Iris pigment epithelial cell (primary cell): ENCODE measurements at regions not wholly inside any gene's neighbourhood (a gene's known extent, or its start where the extent isn't known, plus 50 kb on each side); places are given as distances from the start of the nearest gene placed in this dataset.

ENCODE experiments used
- DNase-seq: peaks from one replicate; pipeline ENCODE4 v3.0.0-alpha.2; 2011; ENCODE audit warnings: low read depth

GRCh38 chr6:102407886-102408741, 1014.6 kb downstream of the GRIK2 start:
- no peak for DNase-seq

DNA sequence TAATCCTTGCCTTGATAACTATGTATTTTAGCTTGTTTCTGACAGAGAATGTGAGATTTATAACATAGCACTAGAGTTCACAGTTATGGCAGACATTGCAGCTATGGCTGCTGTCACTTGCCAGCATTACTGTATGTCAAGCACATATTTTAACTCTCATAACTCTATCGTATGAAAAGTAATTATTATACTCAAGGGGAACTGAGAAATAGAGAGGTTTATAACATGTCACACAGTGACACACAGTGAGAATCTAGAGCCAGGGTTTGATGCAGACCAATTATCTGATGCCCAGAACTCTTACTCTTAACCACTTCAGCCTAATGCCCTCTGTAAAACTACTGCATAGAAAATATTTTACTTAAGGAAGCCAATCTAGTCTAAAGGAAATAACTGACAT, 1012.4 kb downstream of the GRIK2 start:
- DNase-seq: no peak

DNA sequence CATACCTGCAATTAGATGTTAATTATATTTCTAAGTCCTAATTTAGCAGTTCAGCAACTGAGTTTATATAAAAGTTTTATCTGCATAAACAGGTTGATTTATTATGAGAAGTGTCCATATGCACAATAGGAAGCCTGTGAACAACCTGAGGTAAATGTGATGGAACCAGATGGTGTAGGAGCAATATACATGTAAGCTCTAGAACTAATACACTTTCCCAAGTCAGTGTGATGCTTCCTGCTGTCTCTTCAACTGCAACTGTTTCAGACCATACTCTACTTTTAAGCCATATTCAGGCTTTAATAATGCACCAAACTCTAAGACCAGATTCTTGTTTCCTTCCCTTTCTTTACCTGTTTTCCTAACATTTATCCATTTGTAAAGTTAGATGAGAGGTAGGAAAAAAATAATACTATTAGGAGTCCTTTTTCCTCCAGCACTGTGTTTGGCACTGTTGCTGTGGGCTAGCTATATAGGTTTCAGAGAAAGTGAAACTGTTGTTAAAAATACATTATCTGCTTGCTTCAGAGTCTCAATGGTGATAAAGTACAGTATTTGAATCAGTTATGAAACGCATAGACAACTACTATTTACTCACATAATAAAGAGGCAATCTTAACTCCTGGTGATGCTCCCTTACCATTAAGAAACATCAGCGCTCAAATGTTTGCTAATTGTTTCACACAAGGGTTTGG, 1009.3 kb downstream of the GRIK2 start:
- DNase-seq: no peak

GRCh38 chr6:102398788-102399390, 1005.4 kb downstream of the GRIK2 start:
- DNase-seq: no peak

- no peak for DNase-seq
These were observed 997.0 kb downstream of the GRIK2 start for GRCh38 chr6:102390541-102390940.

GRCh38 chr6:102389994-102390393, 996.5 kb downstream of the GRIK2 start:
- no peak for DNase-seq

DNA sequence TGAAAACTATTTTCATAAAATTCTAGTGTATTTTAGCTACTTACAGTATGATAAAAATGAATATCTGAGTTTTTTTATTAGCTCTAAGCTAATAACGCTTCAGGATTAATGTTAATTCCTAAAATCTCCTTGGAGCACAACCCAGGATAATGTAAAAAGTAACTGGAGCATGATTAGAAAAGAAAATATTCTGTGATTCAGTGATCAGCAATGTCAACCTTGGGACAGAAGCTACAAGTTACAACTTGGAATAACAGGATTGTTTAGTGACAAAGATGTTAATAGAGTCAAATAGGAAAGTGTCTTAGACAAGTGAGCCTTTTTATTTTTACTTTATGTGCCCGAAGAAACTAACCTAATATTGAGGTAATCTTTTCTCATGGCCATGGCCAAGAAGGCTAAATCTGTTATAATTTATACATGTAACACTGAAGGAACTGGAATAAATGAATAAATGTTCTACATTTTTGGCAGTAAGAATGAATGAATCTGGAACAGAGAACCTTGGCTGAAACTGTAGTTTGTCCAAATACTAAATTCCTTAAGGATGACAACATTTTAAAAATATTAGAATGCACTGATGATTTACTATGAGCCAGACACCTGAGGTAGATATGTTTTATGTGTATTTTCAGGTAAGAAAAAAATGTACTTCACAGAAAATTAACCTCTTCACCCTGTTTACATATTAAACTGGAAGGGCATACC, 994.0 kb downstream of the GRIK2 start:
- DNase-seq: no peak

DNA sequence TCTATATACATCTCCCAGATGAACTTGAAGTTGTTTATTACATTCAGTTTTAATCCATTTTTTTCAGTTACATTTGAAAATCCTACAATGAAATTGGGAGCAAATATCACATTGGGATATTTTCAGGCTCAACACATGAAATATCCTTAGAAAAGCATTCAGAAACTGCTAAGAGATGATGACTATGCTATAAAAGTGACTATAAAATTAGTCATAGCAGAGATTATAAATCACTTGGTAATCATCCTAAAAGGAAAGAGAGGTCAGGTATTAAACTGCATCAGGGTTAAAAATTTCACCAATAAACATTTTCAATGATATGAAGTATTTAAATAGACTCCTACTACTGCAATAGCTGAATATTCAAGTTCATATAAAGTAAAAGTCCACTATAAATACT, 987.7 kb downstream of the GRIK2 start:
- DNase-seq: no peak

- no peak for DNase-seq
These were observed 962.7 kb downstream of the GRIK2 start for GRCh38 chr6:102356170-102356569.

GRCh38 chr6:102355578-102355977, 962.1 kb downstream of the GRIK2 start:
- no peak for DNase-seq

DNA sequence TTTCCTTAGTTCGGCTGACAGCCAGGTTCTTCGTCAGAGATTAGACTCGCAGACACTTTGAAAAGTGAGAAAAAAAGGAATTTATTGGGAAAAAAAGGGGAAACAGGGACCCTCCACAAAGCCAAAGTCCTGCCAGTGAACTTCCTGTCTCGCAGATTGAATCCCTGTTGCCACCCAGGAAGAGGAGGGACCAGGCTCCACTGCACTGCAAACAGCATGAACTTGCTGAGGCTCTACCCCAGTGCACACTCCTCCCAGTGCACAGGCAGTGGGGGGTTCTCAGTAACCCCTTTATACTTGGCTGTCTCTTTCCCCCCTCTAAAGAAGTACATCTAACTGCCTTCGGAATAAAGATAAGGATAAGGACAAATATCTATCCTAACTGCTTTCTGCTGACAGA, 959.0 kb downstream of the GRIK2 start:
- DNase-seq: no peak

- no peak for DNase-seq
These were observed 951.3 kb downstream of the GRIK2 start for GRCh38 chr6:102344769-102345168.

GRCh38 chr6:102340311-102340710, 946.8 kb downstream of the GRIK2 start:
- DNase-seq: no peak

DNA sequence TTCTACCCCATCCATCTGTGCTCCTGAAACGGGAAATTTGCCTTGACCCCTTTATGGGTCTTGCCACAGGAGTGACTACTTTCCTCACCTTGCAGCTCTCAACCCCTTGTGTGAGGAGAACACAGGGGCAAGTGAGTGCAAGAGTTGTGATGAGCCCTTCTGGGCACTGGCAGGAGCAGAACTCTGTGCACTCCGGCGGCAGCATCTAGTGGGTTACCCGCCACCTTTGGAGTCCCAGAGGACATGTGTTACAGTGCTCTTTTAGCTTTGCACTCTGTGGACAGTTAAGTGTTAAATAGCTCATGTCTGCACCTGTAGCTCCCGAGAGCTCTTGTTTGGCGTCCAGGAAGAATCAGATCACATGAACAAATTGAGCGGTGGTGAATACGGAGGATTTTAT, 940.2 kb downstream of the GRIK2 start:
- no peak for DNase-seq

DNA sequence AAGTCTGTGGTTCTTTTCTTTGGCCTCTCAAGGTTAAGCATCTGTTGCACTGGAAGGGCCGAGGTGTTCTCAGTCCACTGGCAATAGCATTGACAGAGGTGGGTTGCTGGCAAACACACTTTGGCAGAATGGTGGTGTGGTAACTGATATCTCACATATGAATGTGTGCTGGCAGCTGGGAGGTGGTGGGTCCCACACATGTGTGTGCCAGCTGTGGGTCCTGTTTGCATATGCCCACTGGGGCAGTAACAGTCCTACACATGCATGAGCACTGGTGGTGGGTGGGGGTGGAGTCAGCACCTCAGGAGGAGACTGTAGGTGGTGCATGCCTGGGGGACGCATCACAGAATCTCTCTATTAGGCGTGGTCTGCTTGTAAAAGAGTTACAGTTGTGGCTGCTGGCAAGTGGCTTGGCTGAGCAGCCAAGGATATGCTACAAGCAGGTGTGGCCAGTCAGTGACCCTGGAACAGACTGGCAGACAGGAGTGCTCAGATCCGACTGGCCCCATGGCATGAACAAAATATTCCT, 934.3 kb downstream of the GRIK2 start:
- DNase-seq: no peak

GRCh38 chr6:102313699-102314098, 920.2 kb downstream of the GRIK2 start:
- DNase-seq: no peak

GRCh38 chr6:102309700-102310099, 916.2 kb downstream of the GRIK2 start:
- no peak for DNase-seq

DNA sequence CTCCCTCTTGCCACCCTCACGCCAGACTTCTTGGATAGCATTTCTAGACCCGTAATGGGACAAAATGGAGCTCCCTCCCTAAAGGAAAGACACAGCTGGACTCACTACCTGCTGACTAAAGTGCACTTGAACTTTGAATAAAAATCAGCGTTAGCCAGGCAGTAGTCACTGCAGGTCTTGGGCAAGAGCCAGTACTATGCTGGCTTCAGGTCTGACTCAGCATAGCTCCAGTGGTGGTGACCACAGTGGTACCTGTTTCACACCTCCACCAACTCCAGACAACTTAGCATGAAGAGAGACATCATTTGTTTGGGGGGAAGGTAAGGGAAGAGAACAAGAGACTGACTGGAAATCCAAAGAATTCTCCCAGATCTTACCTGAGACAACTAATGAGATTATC, 906.8 kb downstream of the GRIK2 start:
- no peak for DNase-seq

DNA sequence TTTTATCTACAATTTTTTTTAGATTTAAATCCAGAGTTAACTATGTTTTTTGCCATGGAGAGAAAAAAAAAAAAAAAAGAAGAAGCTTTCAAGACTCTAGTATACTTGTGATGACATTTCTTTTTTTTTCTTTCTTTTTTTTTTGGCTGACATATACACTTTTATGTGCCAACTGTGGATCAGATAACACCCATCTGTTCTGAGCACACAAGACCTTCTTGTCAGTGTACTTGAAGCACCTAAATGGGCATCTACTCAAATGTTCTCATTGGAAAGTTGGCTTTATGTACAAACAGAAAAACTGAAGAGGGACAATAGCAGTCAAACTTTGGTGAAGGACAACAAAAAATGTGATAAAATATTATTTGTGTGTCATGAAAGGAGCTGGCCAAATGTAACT, 904.5 kb downstream of the GRIK2 start:
- no peak for DNase-seq
